Choroid plexus epithelial cell (primary cell): ENCODE measurements at regions not wholly inside any gene's neighbourhood (a gene's known extent, or its start where the extent isn't known, plus 50 kb on each side); places are given as distances from the start of the nearest gene placed in this dataset.

Experiments used
- DNase-seq: peaks from one replicate; pipeline ENCODE4 v3.0.0-alpha.2; 2010; ENCODE audit warnings: low read depth
- H3K4me3 ChIP-seq: 2 replicates; pipeline ENCODE4 v1.5.1; 2011; ENCODE audit warnings: low read depth, mild to moderate bottlenecking, control low read depth, low read length, moderate library complexity
- CTCF ChIP-seq: conservative IDR thresholded peaks from 2 replicates; pipeline ENCODE4 v1.5.1; 2011; ENCODE audit warnings: low read depth, mild to moderate bottlenecking, control low read depth, inconsistent platforms, low read length, moderate library complexity

GRCh38 chr2:16851126-16851525 is 185.5 kb upstream of the CYRIA start:
- no peak for DNase-seq
- H3K4me3 ChIP-seq, result no peak overlapping the region
- TF ChIP-seq CTCF, result no peak

GRCh38 chr2:16840496-16841172 is 175.0 kb upstream of the CYRIA start:
- TF ChIP-seq CTCF, result no peak
- DNase-seq, result no peak
- no peak overlapping the region for H3K4me3 ChIP-seq

GRCh38 chr2:16832910-16833309 is 167.3 kb upstream of the CYRIA start:
- TF ChIP-seq CTCF, result no peak
- no peak overlapping the region for H3K4me3 ChIP-seq
- DNase-seq, result no peak

GRCh38 chr2:16828828-16829160 is 163.2 kb upstream of the CYRIA start:
- TF ChIP-seq CTCF, result no peak
- H3K4me3 ChIP-seq, result no peak overlapping the region

GRCh38 chr2:16828044-16828827 is 162.6 kb upstream of the CYRIA start:
- no peak overlapping the region for H3K4me3 ChIP-seq
- no peak for TF ChIP-seq CTCF
- DNase-seq, result no peak

More at GRCh38 chr2:16828828-16829160, 163.2 kb upstream of the CYRIA start:
- no peak for DNase-seq

- TF ChIP-seq CTCF, result no peak
- DNase-seq, result no peak
- no peak overlapping the region for H3K4me3 ChIP-seq
Measured at GRCh38 chr2:16824472-16824871, 158.8 kb upstream of the CYRIA start.

- H3K4me3 ChIP-seq, result no peak overlapping the region
- TF ChIP-seq CTCF, result no peak
- no peak for DNase-seq
Measured at GRCh38 chr2:16821692-16822091, 156.1 kb upstream of the CYRIA start.
